ENCODE measurements at regions not wholly inside any gene's neighbourhood (a gene's known extent, or its start where the extent isn't known, plus 50 kb on each side); places are given as distances from the start of the nearest gene placed in this dataset.

GRCh38 chr2:71907503-71907902 lies 240.2 kb downstream of the CYP26B1 start (continued):
- no peak for TF ChIP-seq SP1 (IDR thresholded peaks at IDR 0.05; ENCODE audit: low read depth, low read length)
- no peak for TF ChIP-seq MAX (IDR thresholded peaks at IDR 0.05)
- no peak for TF ChIP-seq SP2 (IDR thresholded peaks at IDR 0.05; ENCODE audit: low read length)
- no peak for TF ChIP-seq MAFK (IDR thresholded peaks at IDR 0.05; ENCODE audit: low read depth, low read length)
- no peak for TF ChIP-seq CBX8 (IDR thresholded peaks at IDR 0.05; ENCODE audit: borderline replicate concordance, low read depth, low read length)
- TF ChIP-seq FOSL1 (IDR thresholded peaks at IDR 0.05; ENCODE audit: insufficient read depth, low read depth, low read length), result no peak
- TF ChIP-seq CHD2 (IDR thresholded peaks at IDR 0.05; ENCODE audit: low read length), result no peak
- TF ChIP-seq BACH1 (IDR thresholded peaks at IDR 0.05; ENCODE audit: low read length), result no peak
- no peak for TF ChIP-seq CBX5 (IDR thresholded peaks at IDR 0.05; ENCODE audit: low read depth, low read length)
